ENCODE measurements at regions not wholly inside any gene's neighbourhood (a gene's known extent, or its start where the extent isn't known, plus 50 kb on each side); places are given as distances from the start of the nearest gene placed in this dataset.

GRCh38 chr10:78435484-78436221 lies 402.0 kb downstream of the RPS24 start:
- Histone ChIP-seq H3K9me3 (ENCODE audit: control extremely low read depth in 1 of 3, control insufficient read depth in 2 of 3, insufficient read depth in 1 of 3, low read length in 2 of 3) (no peaks in the 10 kb centered on the region), H3K36me3 (replicated peaks in 1 of 2; ENCODE audit: control extremely low read depth in 1 of 2, control insufficient read depth in 1 of 2, extremely low read depth in 1 of 2, insufficient read depth in 2 of 2, low read length in 1 of 2) (no peaks in the 10 kb centered on the region), H3K4me3 (ENCODE audit: control extremely low read depth in 1 of 5, extremely low read depth in 1 of 5, insufficient read depth in 1 of 5, low read depth in 2 of 5, low read length in 4 of 5) (no peak overlapping the region), H3K27ac (ENCODE audit: low read length in 2 of 2) (no peak overlapping the region), H3K9ac (ENCODE audit: low read length) (no peak overlapping the region), H4K20me1 (ENCODE audit: control insufficient read depth, insufficient read depth, low read length, poor library complexity, severe bottlenecking) (no peaks in the 10 kb centered on the region), H3K27me3 (replicated peaks in 1 of 4; ENCODE audit: control extremely low read depth in 1 of 4, control insufficient read depth in 3 of 4, insufficient read depth in 4 of 4, low read length in 3 of 4) (no peaks in the 10 kb centered on the region), H2AFZ (ENCODE audit: insufficient read depth, low read depth, low read length, poor library complexity, severe bottlenecking) (no peak overlapping the region), H3K4me2 (replicated peaks; ENCODE audit: low read depth, low read length, poor library complexity, severe bottlenecking) (no peak overlapping the region), H3K4me1 (ENCODE audit: control insufficient read depth in 2 of 2, insufficient read depth in 2 of 2, low read length in 2 of 2) (no peaks in the 10 kb centered on the region), H3K79me2 (ENCODE audit: control insufficient read depth, insufficient read depth, low read length) (no peaks in the 10 kb centered on the region)
- no peak for TF ChIP-seq CTCF (IDR thresholded peaks at IDR 0.05)
- no peak for TF ChIP-seq EZH2 (IDR thresholded peaks at IDR 0.05; ENCODE audit: borderline replicate concordance, insufficient read depth, low read depth, low read length, poor library complexity, severe bottlenecking)
- H3K27me3 Mint-ChIP-seq, result peaks cover 24% of the 10 kb centered on the region
- DNase-seq (no peak), ATAC-seq (ENCODE audit: low read depth) (no peak)
- intact Hi-C loops (cut with micrococcal nuclease), result no loop called here
- 89% methylated on average over 5 of the region's 10 CpGs for WGBS (ENCODE audit: insufficient coverage)
- POLR2A ChIA-PET, result no interaction called here
- H3K9me3 Mint-ChIP-seq (ENCODE audit: insufficient read depth), result no peaks in the 10 kb centered on the region
- no peak overlapping the region for H3K4me3 Mint-ChIP-seq
- no peak overlapping the region for H3K27ac Mint-ChIP-seq
- no peaks in the 10 kb centered on the region for H3K4me1 Mint-ChIP-seq
- CTCF ChIA-PET, result no interaction called here

GRCh38 chr10:78436222-78436573 lies 402.5 kb downstream of the RPS24 start:
- Mint-ChIP-seq H3K27ac (no peak overlapping the region), H3K4me3 (no peak overlapping the region), H3K27me3 (peaks cover 24% of the 10 kb centered on the region), H3K4me1 (no peaks in the 10 kb centered on the region), H3K9me3 (ENCODE audit: insufficient read depth) (no peaks in the 10 kb centered on the region)
- no peak overlapping the region for H3K4me3 ChIP-seq (ENCODE audit: control extremely low read depth in 1 of 5, extremely low read depth in 1 of 5, insufficient read depth in 1 of 5, low read depth in 2 of 5, low read length in 4 of 5)
- DNase-seq (no peak), ATAC-seq (ENCODE audit: low read depth) (no peak)
- intact Hi-C loops (cut with micrococcal nuclease), result no loop called here
- no peak overlapping the region for H3K4me2 ChIP-seq (replicated peaks; ENCODE audit: low read depth, low read length, poor library complexity, severe bottlenecking)
- H3K79me2 ChIP-seq (ENCODE audit: control insufficient read depth, insufficient read depth, low read length), result no peaks in the 10 kb centered on the region
- H4K20me1 ChIP-seq (ENCODE audit: control insufficient read depth, insufficient read depth, low read length, poor library complexity, severe bottlenecking), result no peaks in the 10 kb centered on the region
- ChIA-PET CTCF (interaction anchor here (0.9 kb wide), 1 partner anchor 311 kb away, joined by 3 read pairs; no protein-coding TSS in a partner anchor), POLR2A (no interaction called here)
- no peak overlapping the region for H3K9ac ChIP-seq (ENCODE audit: low read length)
- no peaks in the 10 kb centered on the region for H3K27me3 ChIP-seq (replicated peaks in 1 of 4; ENCODE audit: control extremely low read depth in 1 of 4, control insufficient read depth in 3 of 4, insufficient read depth in 4 of 4, low read length in 3 of 4)
- H2AFZ ChIP-seq (ENCODE audit: insufficient read depth, low read depth, low read length, poor library complexity, severe bottlenecking), result no peak overlapping the region
- WGBS (ENCODE audit: insufficient coverage), result 74% methylated on average over 5 of the region's 6 CpGs
- no peak overlapping the region for H3K27ac ChIP-seq (ENCODE audit: low read length in 2 of 2)
- H3K36me3 ChIP-seq (replicated peaks in 1 of 2; ENCODE audit: control extremely low read depth in 1 of 2, control insufficient read depth in 1 of 2, extremely low read depth in 1 of 2, insufficient read depth in 2 of 2, low read length in 1 of 2), result no peaks in the 10 kb centered on the region
- H3K9me3 ChIP-seq (ENCODE audit: control extremely low read depth in 1 of 3, control insufficient read depth in 2 of 3, insufficient read depth in 1 of 3, low read length in 2 of 3), result no peaks in the 10 kb centered on the region
- TF ChIP-seq CTCF (IDR thresholded peaks at IDR 0.05) (no peak), EZH2 (IDR thresholded peaks at IDR 0.05; ENCODE audit: borderline replicate concordance, insufficient read depth, low read depth, low read length, poor library complexity, severe bottlenecking) (no peak)
- H3K4me1 ChIP-seq (ENCODE audit: control insufficient read depth in 2 of 2, insufficient read depth in 2 of 2, low read length in 2 of 2), result no peaks in the 10 kb centered on the region
